GM19455 (cell line): ENCODE measurements at regions not wholly inside any gene's neighbourhood (a gene's known extent, or its start where the extent isn't known, plus 50 kb on each side); places are given as distances from the start of the nearest gene placed in this dataset.

ENCODE experiments used
- ATAC-seq: cut with Tn5 transposase; IDR thresholded peaks from one replicate; pipeline ENCODE4 v1.9.1; 2021; ENCODE audit not compliant: unreplicated experiment

GRCh38 chr22:49322861-49323622 is 504.6 kb downstream of the BRD1 start:
- ATAC-seq: no peak

- ATAC-seq: no peak
Measured at GRCh38 chr22:49322231-49322630, 505.4 kb downstream of the BRD1 start.

- no peak for ATAC-seq
Measured at GRCh38 chr22:49321477-49322055, 506.1 kb downstream of the BRD1 start.

- no peak for ATAC-seq
Measured at GRCh38 chr22:49320714-49321476, 506.8 kb downstream of the BRD1 start.

GRCh38 chr22:49317369-49317768 is 510.3 kb downstream of the BRD1 start:
- no peak for ATAC-seq

- no peak for ATAC-seq
Measured at GRCh38 chr22:49312601-49313000, 515.1 kb downstream of the BRD1 start.

GRCh38 chr22:49310354-49310753 is 517.3 kb downstream of the BRD1 start:
- no peak for ATAC-seq

GRCh38 chr22:49308300-49308699 is 519.4 kb downstream of the BRD1 start:
- ATAC-seq: no peak

- no peak for ATAC-seq
Measured at GRCh38 chr22:49307870-49308269, 519.8 kb downstream of the BRD1 start.

- ATAC-seq: no peak
Measured at GRCh38 chr22:49307481-49307830, 520.2 kb downstream of the BRD1 start.

- ATAC-seq: no peak
Measured at GRCh38 chr22:49306632-49307480, 520.8 kb downstream of the BRD1 start.

GRCh38 chr22:49305966-49306631 is 521.6 kb downstream of the BRD1 start:
- no peak for ATAC-seq

- no peak for ATAC-seq
Measured at GRCh38 chr22:49305214-49305965, 522.3 kb downstream of the BRD1 start.

- ATAC-seq: no peak
Measured at GRCh38 chr22:49303781-49304461, 523.8 kb downstream of the BRD1 start.

- no peak for ATAC-seq
Measured at GRCh38 chr22:49303061-49303735, 524.5 kb downstream of the BRD1 start.

- no peak for ATAC-seq
Measured at GRCh38 chr22:49302530-49302929, 525.1 kb downstream of the BRD1 start.

GRCh38 chr22:49302150-49302460 is 525.6 kb downstream of the BRD1 start:
- ATAC-seq: no peak

GRCh38 chr22:49301398-49302149 is 526.1 kb downstream of the BRD1 start:
- no peak for ATAC-seq
